HPDE6-E6E7 (cell line): ENCODE measurements at regions not wholly inside any gene's neighbourhood (a gene's known extent, or its start where the extent isn't known, plus 50 kb on each side); places are given as distances from the start of the nearest gene placed in this dataset.
A peak's percentile ranks its signal among the peaks of the same experiment; 100 is the strongest.
"Not testable (repeated sequence)": the region's sequence is repeated elsewhere in the genome, so short reads cannot be mapped to it uniquely, and the experiment has no call there.

Experiments used
- DNase-seq: peaks from one replicate; pipeline ENCODE4 v3.0.0; 2011; ENCODE audit warnings: missing footprints; ENCODE audit errors: extremely low spot score

DNA sequence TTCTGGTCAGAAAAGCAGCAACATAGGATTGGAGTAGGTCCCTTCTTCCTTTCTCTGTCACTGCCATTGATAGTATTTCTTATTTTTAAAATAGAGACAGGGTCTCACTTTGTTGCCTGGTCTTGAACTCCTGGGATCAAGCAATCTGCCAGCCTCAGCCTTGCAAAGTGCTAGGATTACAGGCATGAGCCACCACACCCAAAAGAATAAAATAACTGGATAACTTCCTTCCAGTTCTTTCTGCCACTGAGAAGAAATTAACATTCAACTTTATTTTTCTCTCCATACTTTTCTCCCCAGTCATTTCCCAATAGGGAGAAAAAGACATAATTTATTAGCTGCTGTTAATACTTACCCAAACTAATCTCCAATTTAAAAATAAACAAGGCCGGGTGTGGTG lies 91.9 kb upstream of the MED13 start:
- no peak for DNase-seq

DNA sequence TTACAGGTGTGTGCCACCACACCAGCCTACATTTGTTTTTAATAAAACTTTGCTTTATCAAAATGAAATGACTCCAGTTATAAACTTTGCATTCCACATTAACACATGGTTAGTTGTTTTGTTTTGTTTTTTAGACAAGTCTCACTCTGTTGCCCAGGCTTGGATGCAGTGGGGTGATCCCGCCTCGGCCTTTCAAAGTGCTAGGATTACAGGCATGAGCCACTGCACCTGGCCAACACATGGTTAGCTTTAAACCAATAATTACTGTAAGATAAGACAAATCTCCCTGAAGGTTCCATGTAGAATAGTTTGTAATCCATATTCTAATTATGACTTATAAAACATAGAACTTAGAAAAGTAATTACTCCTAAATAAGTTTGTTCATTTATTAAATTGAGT lies 89.8 kb upstream of the MED13 start:
- no peak for DNase-seq

DNA sequence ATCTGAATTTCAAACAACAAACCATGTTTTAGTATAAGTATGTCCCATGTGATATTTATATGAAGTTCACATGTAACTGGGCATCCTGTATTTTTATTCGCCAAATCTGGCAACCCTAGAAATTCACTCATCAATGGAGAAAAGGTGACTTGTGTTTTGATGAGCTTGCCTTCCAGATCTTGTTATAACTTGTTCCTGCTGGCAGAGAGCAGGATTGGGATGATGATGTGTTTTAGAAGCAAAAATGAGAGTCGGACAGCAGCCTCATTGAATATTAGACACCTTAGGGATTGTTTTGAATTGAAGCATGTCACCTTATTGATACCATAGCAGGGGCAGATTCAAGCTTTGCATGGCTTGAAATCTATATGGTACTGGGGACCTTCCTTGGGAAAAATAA lies 85.4 kb upstream of the MED13 start:
- peak; percentile 61 for DNase-seq

DNA sequence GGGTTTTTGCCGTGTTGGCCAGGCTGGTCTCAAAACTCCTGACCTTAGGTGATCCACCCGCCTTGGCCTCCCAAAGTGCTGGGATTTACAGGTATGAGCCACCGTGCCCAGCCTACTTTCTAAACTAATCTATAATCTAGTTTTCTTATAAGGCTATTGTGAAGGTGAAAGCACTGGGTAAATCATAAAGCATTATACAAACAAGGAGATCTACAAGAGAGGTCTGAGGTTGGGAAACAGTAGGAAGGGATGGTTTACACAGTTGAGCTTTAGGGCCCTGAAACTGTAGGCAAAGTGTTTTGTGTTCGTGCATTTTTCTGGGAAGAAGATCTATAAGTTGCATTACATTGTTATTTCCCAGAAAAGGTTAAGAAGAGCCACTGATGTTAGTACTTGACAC lies 84.9 kb upstream of the MED13 start:
- DNase-seq: no peak

DNA sequence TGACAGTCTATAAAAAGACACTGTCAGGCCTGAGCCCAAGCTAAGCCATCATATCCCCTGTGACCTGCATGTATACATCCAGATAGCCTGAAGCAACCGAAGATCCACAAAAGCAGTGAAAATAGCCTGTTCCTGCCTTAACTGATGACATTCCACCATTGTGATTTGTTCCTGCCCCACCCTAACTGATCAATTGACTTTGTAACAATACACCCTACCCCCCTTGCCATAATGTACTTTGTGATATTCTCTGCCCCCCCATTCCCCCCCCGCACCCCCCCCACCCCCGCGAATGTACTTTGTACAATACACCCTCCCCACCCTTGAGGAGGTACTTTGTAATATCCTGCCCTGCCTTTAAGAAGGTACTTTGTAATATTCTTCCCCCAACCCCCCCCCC lies 82.2 kb upstream of the MED13 start:
- no peak for DNase-seq

DNA sequence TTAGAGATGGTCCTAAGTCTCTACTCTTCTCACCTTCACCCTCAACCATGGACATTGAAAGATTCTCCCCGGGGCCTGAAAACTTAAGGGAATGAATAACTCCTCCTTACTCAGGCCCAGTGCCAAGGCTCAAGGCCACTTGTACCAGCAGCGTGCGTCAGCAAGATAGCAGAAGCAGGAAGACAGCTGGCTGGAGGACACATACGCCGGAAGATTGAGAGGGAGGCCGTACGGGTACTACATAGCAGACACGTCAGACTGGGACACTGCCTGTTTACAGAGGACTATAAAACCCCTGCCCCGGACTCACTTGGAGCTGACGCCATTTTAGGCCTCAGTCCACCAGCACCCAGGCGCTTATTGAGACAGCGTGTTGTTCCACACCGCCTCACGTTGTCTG lies 75.8 kb upstream of the MED13 start:
- no peak for DNase-seq

DNA sequence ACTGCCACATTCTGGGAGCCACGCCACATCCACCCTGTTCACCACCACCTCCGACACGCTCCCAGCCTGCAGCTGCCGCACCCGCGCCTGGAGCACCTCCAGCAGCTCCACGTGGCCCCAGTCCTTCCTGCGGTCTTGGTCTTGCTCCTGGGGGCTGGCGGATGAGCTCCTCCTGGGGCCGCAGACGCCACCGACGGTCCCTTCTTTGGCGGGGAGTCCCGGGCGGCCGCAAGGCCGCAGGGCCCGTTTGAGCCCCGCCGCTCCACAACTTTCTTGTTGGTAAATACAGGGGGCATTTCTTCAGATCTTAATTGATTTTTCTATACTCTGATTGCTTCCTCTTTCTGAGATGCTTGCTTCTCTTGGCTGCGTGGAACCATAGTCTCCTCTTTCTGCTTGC lies 75.3 kb upstream of the MED13 start:
- no peak for DNase-seq

DNA sequence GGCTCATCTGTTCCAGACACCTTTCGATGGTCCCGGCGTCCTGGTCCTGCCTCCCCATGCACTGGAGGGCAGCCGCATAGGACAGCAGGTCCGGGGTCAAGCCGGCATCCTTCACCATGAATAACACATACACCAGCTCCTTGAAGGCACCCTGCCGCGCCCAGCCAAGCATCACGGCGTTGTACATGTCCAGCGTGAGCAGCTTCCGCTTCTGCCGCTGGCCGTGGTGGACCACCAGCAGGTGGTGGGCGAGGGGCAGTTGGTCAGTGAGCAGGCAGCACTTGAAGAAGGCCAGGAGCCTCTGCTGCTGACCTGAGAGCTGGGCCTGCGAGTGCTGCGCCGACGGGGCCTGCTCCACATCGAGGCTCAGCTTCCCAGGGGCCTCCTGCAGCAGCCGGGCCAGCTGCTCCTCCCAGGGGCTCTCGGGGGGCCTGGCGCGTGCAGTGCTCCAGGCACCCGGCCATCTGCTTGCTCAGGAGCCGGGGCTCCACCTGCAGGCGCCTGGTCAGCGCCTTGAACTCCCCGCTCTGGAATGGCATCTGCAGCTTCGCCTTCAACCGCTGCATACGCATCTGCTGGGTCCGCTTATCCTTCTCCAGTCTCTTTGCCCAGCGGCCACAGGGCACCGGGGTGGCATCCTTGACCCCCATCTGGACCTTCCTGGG lies 74.7 kb upstream of the MED13 start:
- DNase-seq: not testable (repeated sequence)

DNA sequence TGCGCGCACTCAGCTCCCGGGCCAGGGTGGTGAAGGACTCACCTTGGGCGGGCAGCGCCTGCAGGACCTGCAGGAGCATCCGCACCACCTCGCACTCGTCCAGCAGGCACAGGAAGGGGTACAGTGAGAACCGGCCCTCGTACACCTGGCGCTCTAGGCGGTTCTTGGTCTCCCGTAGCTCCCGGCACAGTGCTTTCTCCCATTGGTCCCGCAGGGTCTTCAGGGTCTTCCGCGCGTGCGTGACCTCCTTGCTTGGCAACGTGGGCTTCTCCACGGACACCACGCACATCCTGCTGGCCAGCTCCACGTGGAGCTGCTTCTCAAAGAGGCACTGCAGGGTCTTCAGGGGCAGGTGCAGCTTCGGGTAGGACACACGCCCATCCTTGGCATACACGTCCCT lies 74.1 kb upstream of the MED13 start:
- no peak for DNase-seq

DNA sequence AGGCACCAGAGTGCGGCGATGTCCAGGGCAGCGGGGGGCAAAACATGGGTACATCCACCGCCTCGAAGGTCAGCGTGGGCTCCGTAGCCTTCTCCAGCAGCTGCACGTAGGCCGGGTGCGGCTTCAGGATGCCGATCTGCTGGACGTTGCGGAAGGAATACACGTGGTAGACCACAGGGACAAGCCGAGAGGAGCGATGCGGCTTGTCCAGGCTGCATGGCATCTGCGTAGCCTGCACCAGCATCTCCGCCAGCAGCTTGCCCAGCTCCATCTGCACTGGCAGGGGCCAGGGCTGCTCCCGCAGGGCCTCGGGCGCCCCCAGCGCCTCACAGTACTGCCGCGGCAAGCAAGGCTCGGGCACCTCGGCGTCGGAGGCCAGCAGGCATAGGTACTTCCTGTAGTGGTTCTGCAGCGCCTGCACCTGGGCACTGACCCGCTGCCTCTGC lies 73.6 kb upstream of the MED13 start:
- DNase-seq: not testable (repeated sequence)

DNA sequence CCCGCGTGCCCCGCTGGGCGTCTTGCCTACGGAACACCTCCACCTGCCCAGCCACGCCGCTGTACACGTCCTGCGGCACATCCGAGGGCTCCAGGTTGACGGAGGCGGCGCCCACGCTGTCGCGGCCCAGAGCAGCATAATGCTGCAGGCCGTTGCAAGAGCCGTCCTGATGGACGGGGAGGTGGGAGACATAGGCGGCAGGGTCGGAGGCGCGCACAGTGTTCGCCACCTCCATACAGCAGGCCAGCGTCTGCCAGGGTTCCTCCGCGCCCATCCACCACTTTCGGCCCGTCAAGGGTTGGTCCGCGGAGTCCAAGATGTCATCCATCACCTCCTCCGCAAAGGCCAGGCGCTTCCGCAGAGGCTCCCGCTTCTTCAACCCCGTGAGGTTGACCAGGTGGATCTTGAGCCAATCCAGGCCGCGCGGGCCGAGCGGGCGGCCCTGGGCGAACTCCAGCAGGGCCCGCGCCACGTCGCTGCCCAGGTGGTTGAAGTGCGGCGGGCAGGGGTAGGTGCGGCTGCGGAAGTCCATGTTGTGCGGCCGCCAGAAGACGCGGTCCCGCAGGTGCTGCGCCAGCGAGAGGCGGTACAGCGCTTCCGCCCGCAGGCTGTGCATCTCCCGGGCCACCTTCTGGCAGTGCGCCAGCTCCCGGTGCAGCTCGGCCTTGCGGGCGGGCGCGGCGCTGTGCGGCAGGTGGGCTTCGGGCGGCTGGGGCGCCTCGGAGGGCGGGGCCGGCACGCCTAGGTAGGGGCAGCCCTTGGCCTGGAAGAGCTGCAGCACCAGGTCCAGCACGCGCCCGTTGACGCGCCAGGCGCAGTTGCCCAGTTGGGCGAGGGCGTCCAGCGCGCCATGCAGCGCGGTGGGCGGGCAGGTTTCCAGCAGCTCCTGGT lies 72.9 kb upstream of the MED13 start:
- not testable (repeated sequence) for DNase-seq

DNA sequence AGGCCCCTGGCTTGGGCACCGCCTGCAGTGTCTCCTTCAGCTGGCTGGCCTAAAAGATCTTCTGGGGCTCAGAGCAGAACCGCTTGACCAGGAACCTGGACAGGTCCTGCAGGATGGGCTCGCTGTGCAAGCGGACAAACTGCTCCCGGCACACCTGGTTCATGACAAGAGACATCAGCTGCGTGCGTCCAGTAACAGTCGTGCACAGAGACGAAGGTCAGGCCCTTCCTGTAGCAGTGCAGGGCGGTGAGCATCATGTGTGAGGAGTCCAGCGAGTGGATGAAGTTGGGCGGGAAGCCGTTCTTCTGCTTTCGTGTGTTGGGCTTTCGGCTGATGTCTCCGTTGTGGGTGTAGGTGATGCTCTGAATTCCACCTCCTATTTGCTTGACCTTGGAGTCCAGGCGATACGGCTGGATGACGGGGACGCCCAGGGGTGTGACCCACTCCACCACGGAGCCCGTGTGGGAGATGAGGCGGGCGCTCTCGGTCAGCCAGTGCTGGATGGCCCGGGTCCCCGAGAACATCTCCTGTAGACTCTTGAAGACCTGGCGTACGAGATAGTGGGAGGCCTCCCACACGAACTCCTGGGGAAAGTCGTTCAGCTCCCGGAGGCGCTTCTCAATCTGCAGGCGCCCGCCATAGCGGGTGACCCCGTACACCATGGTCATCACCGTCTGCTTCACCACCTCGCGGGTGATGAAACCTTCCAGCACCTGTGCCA lies 72.1 kb upstream of the MED13 start:
- DNase-seq: not testable (repeated sequence)

DNA sequence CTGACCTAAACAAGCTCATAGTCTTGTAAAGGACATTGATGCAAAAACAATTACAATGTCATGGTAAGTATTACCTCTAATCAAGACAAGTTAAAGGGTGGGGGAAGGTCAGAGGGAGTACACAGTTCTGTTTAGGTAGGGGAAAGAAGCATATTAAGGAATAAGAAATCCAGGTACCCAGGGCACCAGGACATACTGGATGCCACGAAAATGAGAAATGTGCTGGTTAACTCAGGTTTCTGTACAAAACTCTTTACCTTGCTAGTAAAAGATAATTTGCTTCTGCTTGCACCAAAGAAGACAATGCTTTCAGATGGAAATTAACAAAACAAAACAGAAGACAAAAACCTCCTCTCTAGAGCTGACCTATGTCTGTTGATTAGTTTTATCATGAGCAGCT lies 70.7 kb upstream of the MED13 start:
- DNase-seq: no peak

DNA sequence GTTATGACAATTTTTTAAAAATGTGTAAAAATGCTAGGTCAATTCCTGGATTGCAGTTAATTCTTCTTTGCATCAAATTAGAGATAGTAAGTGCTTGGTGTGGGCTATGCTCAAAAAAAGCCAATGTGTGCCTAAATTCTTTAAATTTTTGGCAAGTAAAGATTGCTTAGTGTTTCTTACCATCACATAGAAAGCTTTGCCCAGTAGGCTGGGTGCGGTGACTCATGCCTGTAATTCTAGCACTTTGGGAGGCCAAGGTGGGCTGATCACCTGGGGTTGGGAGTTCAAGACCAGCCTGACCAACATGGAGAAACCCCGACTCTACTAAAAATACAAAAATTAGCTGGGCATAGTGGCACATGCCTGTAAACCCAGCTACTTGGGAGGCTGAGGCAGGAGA lies 70.0 kb upstream of the MED13 start:
- DNase-seq: not testable (repeated sequence)

DNA sequence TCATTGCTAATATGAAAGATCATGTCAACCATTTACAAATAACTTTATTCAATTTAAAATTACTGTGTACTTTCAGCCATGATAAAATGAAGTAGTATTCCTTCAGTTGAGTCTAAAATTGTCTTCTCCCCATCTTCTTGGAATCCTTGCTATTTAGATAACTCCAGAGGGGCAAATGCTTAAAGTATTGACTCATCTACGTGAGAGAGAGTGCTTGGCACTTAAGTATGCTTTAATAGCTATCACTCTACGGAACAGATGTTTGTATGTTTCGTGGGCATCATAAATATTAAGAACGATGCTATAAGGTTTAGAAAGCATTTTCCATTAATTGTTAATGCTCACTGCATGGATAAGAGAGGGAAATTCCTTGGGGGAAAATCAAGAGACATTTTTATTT lies 69.3 kb upstream of the MED13 start:
- DNase-seq: no peak

DNA sequence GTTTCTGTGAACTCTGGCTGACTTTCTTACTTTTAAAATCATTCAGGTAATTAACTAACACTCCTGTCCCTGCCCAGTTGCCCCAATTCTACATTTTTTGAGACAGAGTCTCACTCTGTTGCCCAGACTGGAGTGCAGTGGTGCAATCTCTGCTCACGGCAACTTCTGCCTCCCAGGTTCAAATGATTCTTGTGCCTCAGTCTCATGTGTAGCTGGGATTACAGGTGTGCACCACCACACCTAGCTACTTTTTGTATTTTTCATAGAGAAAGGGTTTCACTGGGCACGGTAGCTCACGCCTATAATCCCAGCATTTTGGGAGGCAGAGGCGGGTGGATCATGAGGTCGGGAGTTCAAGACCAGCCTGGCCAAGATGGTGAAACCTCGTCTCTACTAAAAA lies 66.2 kb upstream of the MED13 start:
- DNase-seq: not testable (repeated sequence)

DNA sequence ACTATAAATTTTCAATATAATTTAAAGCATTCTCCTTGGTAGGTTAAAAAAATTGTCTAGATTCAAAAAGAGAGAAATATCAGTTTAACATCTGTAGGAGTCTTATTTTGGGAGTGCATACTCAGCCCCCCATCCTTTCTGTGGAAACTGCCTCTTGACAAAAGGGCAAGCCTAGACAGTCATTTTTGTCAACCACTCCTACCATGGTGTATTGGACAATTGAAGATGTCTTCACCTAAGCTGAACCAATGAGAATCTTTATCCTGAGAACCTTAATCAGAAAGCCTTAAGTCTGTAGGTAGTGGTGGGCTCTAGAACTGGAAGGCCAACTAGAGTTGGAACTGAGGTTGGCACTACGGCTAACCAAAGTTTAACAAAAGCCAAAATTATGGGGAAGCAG lies 65.7 kb upstream of the MED13 start:
- no peak for DNase-seq

DNA sequence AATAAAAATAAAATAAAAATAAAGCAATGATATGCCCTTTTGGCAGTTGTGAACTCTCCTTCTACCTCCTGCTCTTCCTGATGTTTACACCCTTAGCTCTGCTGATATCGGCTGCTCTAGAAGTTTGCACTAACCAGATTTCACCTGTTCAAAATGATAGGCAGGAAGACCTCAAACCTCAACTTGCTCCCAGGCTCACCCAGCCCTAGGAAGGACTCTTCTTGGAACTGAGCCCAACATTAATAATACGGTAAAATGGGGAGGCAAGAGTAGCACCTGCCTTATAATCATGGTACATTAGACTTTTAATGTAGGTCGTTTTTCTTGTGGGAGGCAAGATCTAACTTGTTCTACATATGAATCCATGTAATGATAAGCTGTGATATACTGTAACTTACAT lies 61.2 kb upstream of the MED13 start:
- DNase-seq: no peak

DNA sequence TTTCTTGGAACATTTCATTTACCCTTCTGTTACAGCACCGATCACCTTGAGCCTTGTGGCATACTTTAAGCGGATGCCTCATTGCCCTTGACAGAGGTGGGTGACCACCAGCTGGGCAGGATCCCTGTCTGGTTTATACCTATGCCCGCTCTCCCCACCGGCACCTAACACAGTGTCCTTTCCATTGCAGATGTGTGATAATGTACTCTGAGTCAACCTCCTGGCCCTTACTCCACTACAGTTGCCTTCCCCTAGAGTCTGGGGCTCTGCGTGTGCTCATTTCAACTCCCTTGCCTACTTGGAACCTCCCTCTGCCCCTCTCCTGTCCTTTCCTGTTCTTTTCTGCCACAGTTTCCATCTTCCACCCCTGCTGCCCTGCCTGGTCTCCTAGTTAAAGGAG lies 60.2 kb upstream of the MED13 start:
- DNase-seq: no peak

DNA sequence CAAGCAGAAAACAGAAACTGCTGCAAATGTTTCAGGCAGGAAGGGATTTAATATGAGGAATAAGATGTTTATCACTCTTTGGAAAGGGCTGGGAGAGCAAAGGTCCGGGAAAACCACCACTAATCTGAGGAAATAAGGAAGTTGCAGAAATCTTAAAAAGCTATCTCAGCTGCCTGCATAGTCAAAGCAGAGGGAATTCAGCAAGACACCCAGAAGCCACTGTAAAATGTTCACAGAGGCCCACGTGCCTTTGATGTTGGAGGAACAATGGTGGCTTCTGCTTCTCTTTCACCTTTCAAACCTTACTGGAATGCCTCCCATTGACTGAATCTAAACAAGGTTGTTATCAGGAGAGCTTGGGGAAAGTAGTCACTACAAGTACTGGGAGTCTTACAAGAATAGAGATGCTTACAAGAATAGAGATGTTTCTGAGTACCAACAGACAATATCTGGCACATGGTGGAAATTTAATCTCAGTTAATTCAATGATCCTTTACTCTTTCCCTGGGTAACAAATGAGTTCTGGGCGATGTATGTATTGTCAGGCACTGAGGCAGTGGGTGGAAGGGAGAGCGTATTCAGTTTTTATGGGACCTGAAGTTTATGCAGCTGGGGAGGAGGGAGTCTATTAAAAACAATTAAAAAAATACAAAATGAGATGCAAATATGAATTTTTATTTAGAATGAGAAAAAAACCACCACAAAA lies 56.1 kb upstream of the MED13 start:
- DNase-seq: no peak

DNA sequence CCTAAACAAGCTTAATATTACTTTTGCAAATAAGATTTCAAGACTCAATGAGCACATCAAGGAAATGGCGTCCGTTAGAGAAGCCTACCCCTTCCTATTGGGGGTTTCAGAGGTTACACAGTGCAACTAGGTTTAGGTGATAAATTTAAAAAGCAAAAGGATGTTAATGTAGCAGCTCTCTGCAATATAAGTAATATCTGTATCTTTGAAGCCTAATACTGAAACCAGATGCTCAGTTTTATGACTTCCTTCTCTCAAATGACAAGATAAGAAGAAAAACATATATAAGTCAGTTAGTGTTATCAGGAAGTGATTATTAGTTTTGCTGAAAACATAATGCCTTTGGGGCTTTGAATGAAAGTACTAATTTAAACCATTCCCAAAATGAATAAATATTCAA lies 54.3 kb upstream of the MED13 start:
- DNase-seq: no peak
